PC-9 (cell line): ENCODE measurements at regions not wholly inside any gene's neighbourhood (a gene's known extent, or its start where the extent isn't known, plus 50 kb on each side); places are given as distances from the start of the nearest gene placed in this dataset.

Source experiments
- BruUV-seq: library from RNA; stranded (reverse); fragments of 400-500 nt; replicated peaks from 2 replicates; lab custom pipeline; 2021; lab: Mats Ljungman, UMichigan
- CTCF ChIA-PET: fragments of 300-600 bp; sonication (Branson Sonifier 250); formaldehyde crosslinking; loops from one replicate; lab custom pipeline; 2022; ENCODE audit warnings: antibody characterized with exemption; lab: Charles Lee
- POLR2A ChIA-PET: fragments of 300-600 bp; sonication (Branson Sonifier 250); formaldehyde crosslinking; loops from one replicate; lab custom pipeline; 2022; ENCODE audit warnings: antibody characterized with exemption; ENCODE audit not compliant: unreplicated experiment; lab: Charles Lee
- DNase-seq, 2 experiments: peaks; one replicate each; pipeline versions ENCODE4 v3.0.0 to v3.0.0-alpha.2; 2015 to 2022; ENCODE audit warnings: mixed read lengths in 1 of 2
- H2AFZ ChIP-seq: fragments of 200-600 bp; sonication (generic); 2 replicates; pipeline ENCODE4 v1.8.1; 2017; ENCODE audit warnings: antibody characterized with exemption
- H3F3A ChIP-seq: fragments of 200-600 bp; sonication (generic); 2 replicates; pipeline ENCODE4 v1.8.1; 2017; ENCODE audit warnings: antibody characterized with exemption, mild to moderate bottlenecking, low read depth; ENCODE audit not compliant: insufficient read depth
- H3K27ac ChIP-seq: fragments of 200-600 bp; sonication (generic); 2 replicates; pipeline ENCODE4 v1.6.1; 2016; ENCODE audit warnings: mixed run types
- H3K27me3 ChIP-seq: fragments of 200-600 bp; sonication (generic); 2 replicates; pipeline ENCODE4 v1.6.1; 2016; ENCODE audit warnings: low read depth, mixed run types; ENCODE audit not compliant: insufficient read depth
- H3K36me3 ChIP-seq: fragments of 200-600 bp; sonication (generic); 2 replicates; pipeline ENCODE4 v1.6.1; 2016; ENCODE audit warnings: low read depth, mixed run types
- H3K4me1 ChIP-seq: fragments of 200-600 bp; sonication (generic); replicated peaks from 2 replicates; pipeline ENCODE4 v1.6.1; 2016; ENCODE audit warnings: mixed run types; ENCODE audit not compliant: insufficient read depth
- H3K4me2 ChIP-seq: fragments of 200-600 bp; sonication (generic); 2 replicates; pipeline ENCODE4 v1.6.1; 2017; ENCODE audit warnings: mixed run types
- H3K4me3 ChIP-seq: fragments of 200-600 bp; sonication (generic); 2 replicates; pipeline ENCODE4 v1.6.1; 2016; ENCODE audit warnings: mixed run types
- H3K79me2 ChIP-seq: fragments of 200-600 bp; sonication (generic); 2 replicates; pipeline ENCODE4 v1.6.1; 2017; ENCODE audit warnings: low read depth, mixed run types
- H3K9me2 ChIP-seq: fragments of 200-600 bp; sonication (generic); 2 replicates; pipeline ENCODE4 v1.8.1; 2017; ENCODE audit warnings: mild to moderate bottlenecking; ENCODE audit not compliant: insufficient read depth
- H3K9me3 ChIP-seq: fragments of 200-600 bp; sonication (generic); 2 replicates; pipeline ENCODE4 v1.8.1; 2016; ENCODE audit warnings: low read depth; ENCODE audit not compliant: insufficient read depth
- H4K20me1 ChIP-seq: fragments of 200-600 bp; sonication (generic); 2 replicates; pipeline ENCODE4 v1.8.1; 2017; ENCODE audit not compliant: insufficient read depth
- EZH2 ChIP-seq: fragments of 200-600 bp; sonication (generic); IDR thresholded peaks from 2 replicates; pipeline ENCODE4 v1.8.0; 2017; ENCODE audit warnings: antibody characterized with exemption, low read depth
- intact Hi-C: fragments of 100-400 bp; cut with micrococcal nuclease; formaldehyde crosslinking; loops from one replicate; pipeline ENCODE4 v1.10.0; 2022; ENCODE audit not compliant: unreplicated experiment
- TF ChIP-seq, protein P1 (sequence below): fragments of 200-600 bp; sonication (generic); conservative IDR thresholded peaks from 2 replicates; pipeline ENCODE4 v1.6.1; 2017; ENCODE audit warnings: mixed run types, antibody characterized with exemption, mild to moderate bottlenecking, moderate library complexity

DNA sequence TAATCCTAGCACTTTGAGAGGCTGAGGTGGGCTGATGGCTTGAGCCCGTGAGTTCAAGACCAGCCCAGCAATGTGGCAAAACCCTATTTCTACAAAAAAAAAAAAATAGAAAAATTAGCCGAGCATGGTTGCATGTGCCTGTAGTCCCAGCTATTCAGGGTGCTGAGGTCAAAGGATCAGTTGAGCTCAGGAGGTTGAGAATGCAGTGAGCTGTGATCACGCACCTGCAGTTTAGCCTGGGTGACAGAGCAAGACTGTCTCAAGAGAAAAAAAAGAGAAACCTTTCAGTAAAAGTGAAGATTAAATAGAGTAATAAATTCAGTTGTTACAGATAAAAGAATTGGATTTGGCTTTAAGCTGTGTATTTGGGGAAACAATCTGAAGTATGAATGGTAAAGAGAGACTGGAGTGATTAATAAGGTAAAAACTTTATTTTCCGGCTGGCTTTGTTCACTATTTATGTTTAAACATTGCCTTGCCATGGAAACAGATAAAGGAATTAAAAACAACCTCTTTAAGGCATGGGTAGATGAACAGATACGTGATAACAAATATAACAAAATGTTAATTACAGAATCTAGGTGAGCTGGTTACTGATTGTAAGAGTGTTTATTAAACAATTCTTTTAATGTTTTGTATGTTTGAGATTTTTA is 56.0 kb upstream of the PCAT7 start:
- intact Hi-C loops: no loop called here
- ChIA-PET POLR2A (interaction anchor here (0.7 kb wide), 1 partner anchor 9 kb away, joined by 4 read pairs; no protein-coding TSS in a partner anchor), CTCF (no interaction called here)

DNA sequence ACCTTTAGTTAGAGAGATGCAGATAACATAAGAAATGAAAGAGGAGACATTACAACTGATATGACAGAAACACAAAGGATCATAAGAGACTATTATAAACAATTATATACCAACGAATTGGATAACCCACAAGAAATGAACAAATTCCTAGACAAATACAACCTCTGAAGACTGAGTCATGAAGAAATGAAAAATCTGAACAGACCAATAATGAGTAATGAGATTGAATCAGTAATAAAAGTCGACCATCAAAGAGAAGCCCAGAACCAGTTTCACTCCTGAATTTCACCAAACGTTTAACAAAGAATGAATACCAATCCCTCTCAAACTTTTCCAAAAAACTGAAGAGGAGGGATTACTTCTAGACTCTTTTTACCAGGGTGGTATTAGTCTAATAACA is 50.5 kb upstream of the PCAT7 start:
- TF ChIP-seq, protein P1, sequence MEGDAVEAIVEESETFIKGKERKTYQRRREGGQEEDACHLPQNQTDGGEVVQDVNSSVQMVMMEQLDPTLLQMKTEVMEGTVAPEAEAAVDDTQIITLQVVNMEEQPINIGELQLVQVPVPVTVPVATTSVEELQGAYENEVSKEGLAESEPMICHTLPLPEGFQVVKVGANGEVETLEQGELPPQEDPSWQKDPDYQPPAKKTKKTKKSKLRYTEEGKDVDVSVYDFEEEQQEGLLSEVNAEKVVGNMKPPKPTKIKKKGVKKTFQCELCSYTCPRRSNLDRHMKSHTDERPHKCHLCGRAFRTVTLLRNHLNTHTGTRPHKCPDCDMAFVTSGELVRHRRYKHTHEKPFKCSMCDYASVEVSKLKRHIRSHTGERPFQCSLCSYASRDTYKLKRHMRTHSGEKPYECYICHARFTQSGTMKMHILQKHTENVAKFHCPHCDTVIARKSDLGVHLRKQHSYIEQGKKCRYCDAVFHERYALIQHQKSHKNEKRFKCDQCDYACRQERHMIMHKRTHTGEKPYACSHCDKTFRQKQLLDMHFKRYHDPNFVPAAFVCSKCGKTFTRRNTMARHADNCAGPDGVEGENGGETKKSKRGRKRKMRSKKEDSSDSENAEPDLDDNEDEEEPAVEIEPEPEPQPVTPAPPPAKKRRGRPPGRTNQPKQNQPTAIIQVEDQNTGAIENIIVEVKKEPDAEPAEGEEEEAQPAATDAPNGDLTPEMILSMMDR: no peak
- TF ChIP-seq EZH2: no peak
- Histone ChIP-seq H3K9me3 (no peaks in the 10 kb centered on the region; the same call in 1 of the 2 replicates), H3K4me2 (no peak overlapping the region), H3K4me3 (no peak overlapping the region), H3K4me1 (no peaks in the 10 kb centered on the region), H4K20me1 (peaks cover 8% of the 10 kb centered on the region; the same call in 1 of the 2 replicates), H3K27me3 (no peaks in the 10 kb centered on the region), H3K27ac (no peak overlapping the region), H2AFZ (no peak overlapping the region), H3K9me2 (no peaks in the 10 kb centered on the region), H3K36me3 (no peaks in the 10 kb centered on the region), H3F3A (no peaks in the 10 kb centered on the region), H3K79me2 (peaks cover 7% of the 10 kb centered on the region; the same call in 1 of the 2 replicates)
- no peak for DNase-seq
- BruUV-seq: no TSS peak
- ChIA-PET POLR2A (no interaction called here), CTCF (no interaction called here)
- intact Hi-C loops: no loop called here

More for the DNA sequence above, 56.0 kb upstream of the PCAT7 start:
- TF ChIP-seq EZH2: no peak
- TF ChIP-seq, protein P1: no peak
- Histone ChIP-seq H3F3A (no peaks in the 10 kb centered on the region), H3K79me2 (peaks cover 3% of the 10 kb centered on the region; the same call in 1 of the 2 replicates), H3K9me2 (no peaks in the 10 kb centered on the region), H3K27ac (no peak overlapping the region), H3K36me3 (no peaks in the 10 kb centered on the region), H3K4me3 (no peak overlapping the region), H4K20me1 (no peaks in the 10 kb centered on the region), H3K9me3 (no peaks in the 10 kb centered on the region), H3K4me1 (no peaks in the 10 kb centered on the region), H3K27me3 (no peaks in the 10 kb centered on the region), H3K4me2 (no peak overlapping the region), H2AFZ (no peak overlapping the region)
- BruUV-seq: no TSS peak
- DNase-seq: no peak
